Endodermal cell (in vitro differentiated cells): ENCODE measurements at regions not wholly inside any gene's neighbourhood (a gene's known extent, or its start where the extent isn't known, plus 50 kb on each side); places are given as distances from the start of the nearest gene placed in this dataset.

Source experiments
- DNase-seq: peaks from one replicate; pipeline ENCODE4 v3.0.0-alpha.2; 2017
- H3K27ac ChIP-seq: 2 replicates; pipeline ENCODE4 v1.5.1; 2013; ENCODE audit warnings: mild to moderate bottlenecking, low read depth, low read length, moderate library complexity
- H3K27me3 ChIP-seq: 2 replicates; pipeline ENCODE4 v1.6.1; 2013; ENCODE audit warnings: mild to moderate bottlenecking, low read length, moderate library complexity; ENCODE audit not compliant: insufficient read depth, control insufficient read depth, poor library complexity, severe bottlenecking
- H3K36me3 ChIP-seq: 2 replicates; pipeline ENCODE4 v1.7.0; 2013; ENCODE audit warnings: mild to moderate bottlenecking, low read length, moderate library complexity; ENCODE audit not compliant: control insufficient read depth, insufficient read depth
- H3K4me1 ChIP-seq: one replicate; pipeline ENCODE4 v1.7.0; 2013; ENCODE audit warnings: low read length; ENCODE audit not compliant: control insufficient read depth, insufficient read depth
- H3K4me3 ChIP-seq: 2 replicates; pipeline ENCODE4 v1.5.1; 2013; ENCODE audit warnings: mild to moderate bottlenecking, low read length, moderate library complexity
- H3K9ac ChIP-seq: 2 replicates; pipeline ENCODE4 v1.6.1; 2013; ENCODE audit warnings: mild to moderate bottlenecking, low read length, moderate library complexity; ENCODE audit not compliant: poor library complexity, severe bottlenecking; ENCODE audit errors: extremely low read depth
- H3K9me3 ChIP-seq: 2 replicates; pipeline ENCODE4 v1.6.1; 2013; ENCODE audit warnings: mild to moderate bottlenecking, low read length, moderate library complexity; ENCODE audit not compliant: control insufficient read depth
- H3K27ac Mint-ChIP-seq: 2 replicates; pipeline ENCODE4 v1.8.0; 2020; ENCODE audit warnings: mixed read lengths
- H3K27me3 Mint-ChIP-seq: 2 replicates; pipeline ENCODE4 v1.8.0; 2021; ENCODE audit warnings: mild to moderate bottlenecking, mixed read lengths; ENCODE audit not compliant: insufficient read depth
- H3K36me3 Mint-ChIP-seq: 2 replicates; pipeline ENCODE4 v1.8.0; 2020; ENCODE audit warnings: low read depth, mixed read lengths
- H3K4me1 Mint-ChIP-seq: 2 replicates; pipeline ENCODE4 v1.8.0; 2020; ENCODE audit warnings: mixed read lengths
- H3K4me3 Mint-ChIP-seq: 2 replicates; pipeline ENCODE4 v1.8.0; 2020; ENCODE audit warnings: mild to moderate bottlenecking, moderate library complexity, mixed read lengths
- H3K9me3 Mint-ChIP-seq: 2 replicates; pipeline ENCODE4 v1.8.0; 2020; ENCODE audit warnings: mild to moderate bottlenecking, mixed read lengths
- CTCF ChIP-seq: fragments of 200-600 bp; sonication (generic); conservative IDR thresholded peaks from 2 replicates; pipeline ENCODE4 v1.5.0; 2021; ENCODE audit warnings: antibody characterized with exemption, mild to moderate bottlenecking
- WGBS, 2 experiments: methylation state at CpG; one replicate each; pipeline versions ENCODE4 v1.1.5 to v1.1.7; 2013; ENCODE audit warnings: missing lambda C conversion rate in 2 of 2, mixed read lengths in 1 of 2; ENCODE audit not compliant: insufficient coverage in 1 of 2, insufficient read length in 1 of 2; 5-methylcytosine and 5-hydroxymethylcytosine counted together

- Mint-ChIP-seq H3K27me3 (peaks cover 13% of the 10 kb centered on the region), H3K36me3 (no peaks in the 10 kb centered on the region), H3K4me3 (no peak overlapping the region), H3K9me3 (no peaks in the 10 kb centered on the region), H3K4me1 (peaks cover 16% of the 10 kb centered on the region), H3K27ac (no peak overlapping the region)
- Histone ChIP-seq H3K9ac (no peak overlapping the region), H3K4me3 (no peak overlapping the region), H3K36me3 (no peaks in the 10 kb centered on the region), H3K9me3 (no peaks in the 10 kb centered on the region), H3K27me3 (peaks cover 40% of the 10 kb centered on the region), H3K27ac (no peak overlapping the region), H3K4me1 (no peaks in the 10 kb centered on the region)
- DNase-seq = peak; percentile 67
- TF ChIP-seq CTCF = no peak
- WGBS, 2 experiments = 92% methylated on average over 5 to 8 of the region's 8 CpGs
Observed at GRCh38 chr17:79223953-79224352, 149.3 kb downstream of the ENGASE start.

- Histone ChIP-seq H3K9me3 (no peaks in the 10 kb centered on the region), H3K9ac (no peak overlapping the region), H3K36me3 (no peaks in the 10 kb centered on the region), H3K4me3 (no peak overlapping the region), H3K27me3 (peaks cover 40% of the 10 kb centered on the region), H3K4me1 (no peaks in the 10 kb centered on the region), H3K27ac (no peak overlapping the region)
- Mint-ChIP-seq H3K4me3 (no peak overlapping the region), H3K27me3 (peaks cover 13% of the 10 kb centered on the region), H3K27ac (no peak overlapping the region), H3K4me1 (peaks cover 16% of the 10 kb centered on the region), H3K9me3 (no peaks in the 10 kb centered on the region), H3K36me3 (no peaks in the 10 kb centered on the region)
- 57 to 65% methylated on average over 4 to 9 of the region's 9 CpGs for WGBS, 2 experiments
- DNase-seq = peak; percentile 51
- no peak for TF ChIP-seq CTCF
Observed at GRCh38 chr17:79223471-79223870, 148.8 kb downstream of the ENGASE start.

GRCh38 chr17:79221597-79221996, 147.0 kb downstream of the ENGASE start:
- Mint-ChIP-seq H3K9me3 (no peaks in the 10 kb centered on the region), H3K4me3 (no peak overlapping the region), H3K27ac (no peak overlapping the region), H3K27me3 (peaks cover 17% of the 10 kb centered on the region), H3K36me3 (no peaks in the 10 kb centered on the region), H3K4me1 (peaks cover 16% of the 10 kb centered on the region)
- no peaks in the 10 kb centered on the region for H3K9me3 ChIP-seq
- no peaks in the 10 kb centered on the region for H3K4me1 ChIP-seq
- peaks cover 35% of the 10 kb centered on the region for H3K27me3 ChIP-seq
- TF ChIP-seq CTCF = no peak
- H3K36me3 ChIP-seq = no peaks in the 10 kb centered on the region
- DNase-seq = no peak
- H3K27ac ChIP-seq = no peak overlapping the region
- no peak overlapping the region for H3K4me3 ChIP-seq
- WGBS, 2 experiments = 90 to 100% methylated on average over 2 to 8 of the region's 8 CpGs
- H3K9ac ChIP-seq = no peak overlapping the region
